HG02763 (cell line): ENCODE measurements at regions not wholly inside any gene's neighbourhood (a gene's known extent, or its start where the extent isn't known, plus 50 kb on each side); places are given as distances from the start of the nearest gene placed in this dataset.

Experiments used
- ATAC-seq: cut with Tn5 transposase; IDR thresholded peaks from one replicate; pipeline ENCODE4 v1.9.1; 2021; ENCODE audit warnings: mild to moderate bottlenecking, moderate library complexity; ENCODE audit not compliant: unreplicated experiment

GRCh38 chr21:41596241-41596925 is 88.4 kb upstream of the TMPRSS2 start:
- no peak for ATAC-seq

- no peak for ATAC-seq
These were observed 86.3 kb upstream of the TMPRSS2 start for GRCh38 chr21:41594268-41594667.

GRCh38 chr21:41593760-41594138 is 85.8 kb upstream of the TMPRSS2 start:
- no peak for ATAC-seq

GRCh38 chr21:41593051-41593759 is 85.2 kb upstream of the TMPRSS2 start:
- no peak for ATAC-seq

GRCh38 chr21:41589620-41590175 is 81.7 kb upstream of the TMPRSS2 start:
- no peak for ATAC-seq

- ATAC-seq, result no peak
These were observed 81.2 kb upstream of the TMPRSS2 start for GRCh38 chr21:41589131-41589530.

GRCh38 chr21:41585199-41585994 is 77.4 kb upstream of the TMPRSS2 start:
- no peak for ATAC-seq

GRCh38 chr21:41584603-41585176 is 76.7 kb upstream of the TMPRSS2 start:
- no peak for ATAC-seq

GRCh38 chr21:41583274-41583790 is 75.4 kb upstream of the TMPRSS2 start:
- ATAC-seq, result no peak

GRCh38 chr21:41582866-41583265 is 74.9 kb upstream of the TMPRSS2 start:
- ATAC-seq, result no peak

GRCh38 chr21:41582298-41582840 is 74.4 kb upstream of the TMPRSS2 start:
- ATAC-seq, result no peak

GRCh38 chr21:41581592-41582228 is 73.8 kb upstream of the TMPRSS2 start:
- no peak for ATAC-seq

GRCh38 chr21:41580758-41581554 is 73.0 kb upstream of the TMPRSS2 start:
- no peak for ATAC-seq

GRCh38 chr21:41579692-41580091 is 71.7 kb upstream of the TMPRSS2 start:
- ATAC-seq, result no peak

GRCh38 chr21:41578716-41579115 is 70.8 kb upstream of the TMPRSS2 start:
- ATAC-seq, result no peak

GRCh38 chr21:41578083-41578482 is 70.1 kb upstream of the TMPRSS2 start:
- no peak for ATAC-seq

- ATAC-seq, result no peak
These were observed 68.2 kb upstream of the TMPRSS2 start for GRCh38 chr21:41576013-41576615.

- ATAC-seq, result no peak
These were observed 66.1 kb upstream of the TMPRSS2 start for GRCh38 chr21:41573902-41574690.
